IgD-negative memory B cell (primary cell): ENCODE measurements at regions not wholly inside any gene's neighbourhood (a gene's known extent, or its start where the extent isn't known, plus 50 kb on each side); places are given as distances from the start of the nearest gene placed in this dataset.
A peak's percentile ranks its signal among the peaks of the same experiment; 100 is the strongest.

Experiments used
- H3K27ac Mint-ChIP-seq, 3 donors: one replicate each; pipeline ENCODE4 v1.8.0; 2020 to 2022; ENCODE audit warnings: mild to moderate bottlenecking in 3 of 3, mixed read lengths in 3 of 3, moderate library complexity in 1 of 3
- H3K27me3 Mint-ChIP-seq: one replicate; pipeline ENCODE4 v1.8.0; 2021; ENCODE audit warnings: mixed read lengths
- H3K36me3 Mint-ChIP-seq: one replicate; pipeline ENCODE4 v1.8.0; 2020; ENCODE audit warnings: mild to moderate bottlenecking, mixed read lengths
- H3K4me1 Mint-ChIP-seq, 3 donors: one replicate each; pipeline ENCODE4 v1.8.0; 2020 to 2022; ENCODE audit warnings: mixed read lengths in 3 of 3, mild to moderate bottlenecking in 1 of 3
- H3K4me3 Mint-ChIP-seq, 4 donors: one replicate each; pipeline ENCODE4 v1.8.0; 2020 to 2022; ENCODE audit warnings: mild to moderate bottlenecking in 4 of 4, mixed read lengths in 4 of 4, moderate library complexity in 3 of 4
- H3K9me3 Mint-ChIP-seq, 3 donors: one replicate each; pipeline ENCODE4 v1.8.0; 2020 to 2021; ENCODE audit warnings: mixed read lengths in 3 of 3, mild to moderate bottlenecking in 1 of 3

- no peaks in the 10 kb centered on the region for H3K36me3 Mint-ChIP-seq
- H3K4me3 Mint-ChIP-seq = no peak overlapping the region
- H3K27me3 Mint-ChIP-seq = peaks cover 1% of the 10 kb centered on the region
- H3K4me1 Mint-ChIP-seq = no peaks in the 10 kb centered on the region
- H3K27ac Mint-ChIP-seq = no peak overlapping the region
- H3K9me3 Mint-ChIP-seq = peaks cover 0 to 4% (median 2%) of the 10 kb centered on the region in 3 donors
Observed at GRCh38 chr1:239806897-239807296, 284.8 kb upstream of the FMN2 start.

- Mint-ChIP-seq H3K9me3 (peaks cover 0 to 4% (median 2%) of the 10 kb centered on the region in 3 donors), H3K27me3 (peaks cover 1% of the 10 kb centered on the region), H3K4me1 (no peaks in the 10 kb centered on the region), H3K4me3 (no peak overlapping the region), H3K36me3 (no peaks in the 10 kb centered on the region), H3K27ac (no peak overlapping the region)
Observed at GRCh38 chr1:239807361-239807760, 284.3 kb upstream of the FMN2 start.

GRCh38 chr1:239810061-239810481 is 281.6 kb upstream of the FMN2 start:
- H3K27me3 Mint-ChIP-seq = no peaks in the 10 kb centered on the region
- no peak overlapping the region for H3K4me3 Mint-ChIP-seq
- H3K9me3 Mint-ChIP-seq = peaks cover 0 to 2% (median 0%) of the 10 kb centered on the region in 3 donors
- H3K27ac Mint-ChIP-seq = no peak overlapping the region
- peaks cover 0 to 2% (median 0%) of the 10 kb centered on the region in 3 donors for H3K4me1 Mint-ChIP-seq
- no peaks in the 10 kb centered on the region for H3K36me3 Mint-ChIP-seq

GRCh38 chr1:239811211-239811885 is 280.3 kb upstream of the FMN2 start:
- Mint-ChIP-seq H3K27ac (no peak overlapping the region), H3K4me3 (no peak overlapping the region), H3K4me1 (peaks cover 0 to 2% (median 0%) of the 10 kb centered on the region in 3 donors), H3K9me3 (peaks cover 0 to 3% (median under 1%) of the 10 kb centered on the region in 3 donors), H3K36me3 (no peaks in the 10 kb centered on the region), H3K27me3 (no peaks in the 10 kb centered on the region)

GRCh38 chr1:239812580-239812979 is 279.1 kb upstream of the FMN2 start:
- no peaks in the 10 kb centered on the region for H3K36me3 Mint-ChIP-seq
- H3K4me3 Mint-ChIP-seq = no peak overlapping the region
- no peaks in the 10 kb centered on the region for H3K27me3 Mint-ChIP-seq
- H3K4me1 Mint-ChIP-seq = peaks cover 0 to 2% (median 0%) of the 10 kb centered on the region in 3 donors
- H3K27ac Mint-ChIP-seq = no peak overlapping the region
- H3K9me3 Mint-ChIP-seq = peaks cover 0 to 3% (median 0%) of the 10 kb centered on the region in 3 donors

GRCh38 chr1:239814306-239814881 is 277.3 kb upstream of the FMN2 start:
- Mint-ChIP-seq H3K4me3 (no peak overlapping the region), H3K27me3 (no peaks in the 10 kb centered on the region), H3K27ac (no peak overlapping the region), H3K4me1 (peaks cover 0 to 2% (median 0%) of the 10 kb centered on the region in 3 donors), H3K36me3 (no peaks in the 10 kb centered on the region), H3K9me3 (peaks cover 0 to 3% (median 0%) of the 10 kb centered on the region in 3 donors)

- Mint-ChIP-seq H3K4me3 (no peak overlapping the region), H3K9me3 (peaks cover 0 to 3% (median 0%) of the 10 kb centered on the region in 3 donors), H3K4me1 (peaks cover 0 to 2% (median 0%) of the 10 kb centered on the region in 3 donors), H3K27me3 (no peaks in the 10 kb centered on the region), H3K27ac (no peak overlapping the region), H3K36me3 (no peaks in the 10 kb centered on the region)
Observed at GRCh38 chr1:239815074-239815473, 276.6 kb upstream of the FMN2 start.

- H3K9me3 Mint-ChIP-seq = peaks cover 0 to 3% (median 2%) of the 10 kb centered on the region in 3 donors
- peaks cover 0 to 2% (median 0%) of the 10 kb centered on the region in 3 donors for H3K4me1 Mint-ChIP-seq
- H3K27ac Mint-ChIP-seq = peak overlapping the region in 1 of 3 donors; percentile 50
- no peaks in the 10 kb centered on the region for H3K27me3 Mint-ChIP-seq
- H3K4me3 Mint-ChIP-seq = peak overlapping the region in 1 of 4 donors; percentile 29
- H3K36me3 Mint-ChIP-seq = no peaks in the 10 kb centered on the region
Observed at GRCh38 chr1:239816081-239816782, 275.5 kb upstream of the FMN2 start.

- Mint-ChIP-seq H3K4me3 (no peak overlapping the region), H3K9me3 (peaks cover 0 to 3% (median 2%) of the 10 kb centered on the region in 3 donors), H3K36me3 (no peaks in the 10 kb centered on the region), H3K27ac (no peak overlapping the region), H3K27me3 (no peaks in the 10 kb centered on the region), H3K4me1 (peaks cover 0 to 2% (median 0%) of the 10 kb centered on the region in 3 donors)
Observed at GRCh38 chr1:239817276-239817675, 274.4 kb upstream of the FMN2 start.

GRCh38 chr1:239817801-239818200 is 273.9 kb upstream of the FMN2 start:
- peaks cover 0 to 2% (median 0%) of the 10 kb centered on the region in 3 donors for H3K4me1 Mint-ChIP-seq
- H3K36me3 Mint-ChIP-seq = no peaks in the 10 kb centered on the region
- peaks cover 0 to 3% (median 2%) of the 10 kb centered on the region in 3 donors for H3K9me3 Mint-ChIP-seq
- no peak overlapping the region for H3K27ac Mint-ChIP-seq
- no peak overlapping the region for H3K4me3 Mint-ChIP-seq
- no peaks in the 10 kb centered on the region for H3K27me3 Mint-ChIP-seq

- Mint-ChIP-seq H3K4me3 (no peak overlapping the region), H3K4me1 (peaks cover 0 to 2% (median 0%) of the 10 kb centered on the region in 3 donors), H3K27ac (no peak overlapping the region), H3K36me3 (no peaks in the 10 kb centered on the region), H3K27me3 (no peaks in the 10 kb centered on the region), H3K9me3 (peaks cover 0 to 3% (median 2%) of the 10 kb centered on the region in 3 donors)
Observed at GRCh38 chr1:239819096-239819495, 272.6 kb upstream of the FMN2 start.

GRCh38 chr1:239819756-239820250 is 271.9 kb upstream of the FMN2 start:
- H3K4me1 Mint-ChIP-seq = no peaks in the 10 kb centered on the region
- H3K4me3 Mint-ChIP-seq = no peak overlapping the region
- no peaks in the 10 kb centered on the region for H3K36me3 Mint-ChIP-seq
- H3K27ac Mint-ChIP-seq = no peak overlapping the region
- H3K27me3 Mint-ChIP-seq = no peaks in the 10 kb centered on the region
- peaks cover 0 to 3% (median 2%) of the 10 kb centered on the region in 3 donors for H3K9me3 Mint-ChIP-seq

- H3K27ac Mint-ChIP-seq = no peak overlapping the region
Observed at GRCh38 chr1:239823852-239824251, 267.8 kb upstream of the FMN2 start.

GRCh38 chr1:239826211-239826610 is 265.5 kb upstream of the FMN2 start:
- H3K4me1 Mint-ChIP-seq = no peaks in the 10 kb centered on the region
- no peak overlapping the region for H3K27ac Mint-ChIP-seq
- H3K36me3 Mint-ChIP-seq = no peaks in the 10 kb centered on the region
- no peak overlapping the region for H3K4me3 Mint-ChIP-seq
- peaks cover 0 to 3% (median 0%) of the 10 kb centered on the region in 3 donors for H3K9me3 Mint-ChIP-seq
- no peaks in the 10 kb centered on the region for H3K27me3 Mint-ChIP-seq

More at GRCh38 chr1:239823852-239824251, 267.8 kb upstream of the FMN2 start:
- Mint-ChIP-seq H3K9me3 (peaks cover 0 to 3% (median 2%) of the 10 kb centered on the region in 3 donors), H3K27me3 (no peaks in the 10 kb centered on the region), H3K36me3 (no peaks in the 10 kb centered on the region), H3K4me1 (no peaks in the 10 kb centered on the region), H3K4me3 (no peak overlapping the region)

GRCh38 chr1:239826736-239827135 is 264.9 kb upstream of the FMN2 start:
- Mint-ChIP-seq H3K27ac (no peak overlapping the region), H3K4me3 (no peak overlapping the region), H3K27me3 (no peaks in the 10 kb centered on the region), H3K9me3 (peaks cover 0 to 3% (median 0%) of the 10 kb centered on the region in 3 donors), H3K4me1 (no peaks in the 10 kb centered on the region), H3K36me3 (no peaks in the 10 kb centered on the region)
